HG03575 (cell line): ENCODE measurements at regions not wholly inside any gene's neighbourhood (a gene's known extent, or its start where the extent isn't known, plus 50 kb on each side); places are given as distances from the start of the nearest gene placed in this dataset.
"Not testable (repeated sequence)": the region's sequence is repeated elsewhere in the genome, so short reads cannot be mapped to it uniquely, and the experiment has no call there.

Experiments
- ATAC-seq: cut with Tn5 transposase; IDR thresholded peaks from one replicate; pipeline ENCODE4 v1.9.1; 2021; ENCODE audit not compliant: unreplicated experiment, insufficient number of reproducible peaks, low FRiP score; ENCODE audit errors: extremely low read depth

DNA sequence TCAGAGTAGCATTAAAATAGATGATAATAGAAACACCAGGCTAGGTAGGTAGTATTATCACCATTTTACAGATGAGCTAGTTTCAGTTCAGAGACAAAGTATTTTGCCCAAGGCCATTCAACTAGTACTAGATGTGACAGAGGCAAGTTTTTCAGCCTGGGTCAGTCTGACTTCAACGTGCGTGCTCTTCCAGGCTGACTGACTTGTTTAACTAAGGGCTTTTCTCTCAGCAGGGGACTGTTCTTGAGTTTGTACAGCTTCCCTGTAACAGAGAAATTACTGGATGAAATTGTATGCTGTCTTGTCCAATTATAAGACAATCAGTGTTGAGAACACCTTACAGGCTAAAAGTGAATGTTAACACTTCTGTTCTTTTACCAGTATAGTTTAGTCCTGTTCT lies 333.5 kb upstream of the MAN1A1 start:
- no peak for ATAC-seq

DNA sequence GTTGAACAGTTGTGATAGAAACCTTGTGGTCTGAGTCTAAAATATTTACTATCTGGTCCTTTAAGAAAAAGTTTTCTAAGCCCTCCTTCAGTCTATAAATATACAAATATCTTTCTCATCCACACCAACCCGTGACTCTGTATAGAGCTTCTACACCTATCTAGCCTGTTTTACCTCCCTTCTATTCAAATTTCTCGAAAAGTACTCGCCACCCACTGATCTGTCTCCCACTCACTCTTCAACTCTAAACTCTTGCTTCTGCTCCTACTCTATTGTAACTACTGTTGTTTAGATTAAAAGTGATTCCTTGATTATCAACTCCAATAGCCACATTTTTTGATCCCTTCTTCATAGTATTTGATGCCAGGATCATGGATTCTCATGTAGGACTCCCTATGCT lies 329.4 kb upstream of the MAN1A1 start:
- ATAC-seq = no peak

DNA sequence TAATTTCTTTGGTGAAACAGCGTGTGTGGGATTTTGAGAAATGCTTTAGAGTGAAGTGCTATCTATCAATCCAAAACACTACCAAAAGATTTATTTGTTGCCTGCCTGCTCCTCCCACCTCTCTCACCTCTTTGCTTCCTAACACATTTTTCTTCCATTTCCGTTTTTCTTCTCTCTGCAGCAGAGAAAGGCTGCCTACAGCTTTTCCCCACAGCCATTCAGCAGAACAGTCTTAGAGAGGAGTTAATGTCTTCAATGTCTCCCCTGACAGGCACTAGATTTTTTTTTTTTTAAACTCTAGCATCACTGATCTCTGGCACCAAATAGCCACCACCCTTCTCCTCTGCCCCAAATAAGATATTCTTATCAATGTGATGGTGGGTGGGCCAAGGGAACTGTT lies 327.8 kb upstream of the MAN1A1 start:
- ATAC-seq = no peak

DNA sequence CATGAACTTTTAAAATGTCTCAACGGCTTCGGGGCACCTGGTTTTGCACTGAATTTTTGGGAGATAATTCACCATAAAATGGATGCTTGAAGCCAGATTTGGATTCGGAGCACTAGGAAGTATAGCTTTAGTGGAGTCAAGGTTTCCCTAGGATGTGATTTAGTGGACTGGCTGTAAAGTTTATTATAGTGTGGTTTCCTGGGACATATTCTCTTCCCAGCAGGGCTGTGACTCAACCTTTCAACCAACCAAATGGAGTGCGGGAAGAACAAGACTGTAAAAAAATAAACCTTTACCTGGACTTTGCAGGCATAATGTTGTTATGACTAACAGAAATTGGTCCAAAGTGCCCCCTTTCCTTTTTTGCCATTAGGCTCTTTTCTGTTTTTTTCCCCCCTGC lies 327.4 kb upstream of the MAN1A1 start:
- ATAC-seq = no peak

DNA sequence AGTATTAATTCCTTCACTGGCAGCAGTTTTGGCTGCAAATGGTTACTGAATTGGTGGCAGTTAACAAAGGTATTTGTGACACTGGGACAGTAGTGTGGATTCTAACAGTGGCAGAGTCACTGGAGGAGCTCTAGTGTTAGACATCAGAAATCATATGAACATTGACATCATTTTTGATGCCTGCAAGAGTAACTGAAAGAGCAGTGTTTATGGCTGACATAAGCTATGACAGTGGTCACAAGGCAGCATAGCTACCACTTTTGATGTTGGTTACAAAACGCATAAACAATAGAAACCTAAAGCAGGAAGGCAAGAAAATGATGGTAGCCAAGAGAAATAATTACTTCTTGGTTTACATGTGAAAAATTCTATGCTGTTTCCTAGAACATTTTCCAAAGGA lies 326.7 kb upstream of the MAN1A1 start:
- no peak for ATAC-seq

DNA sequence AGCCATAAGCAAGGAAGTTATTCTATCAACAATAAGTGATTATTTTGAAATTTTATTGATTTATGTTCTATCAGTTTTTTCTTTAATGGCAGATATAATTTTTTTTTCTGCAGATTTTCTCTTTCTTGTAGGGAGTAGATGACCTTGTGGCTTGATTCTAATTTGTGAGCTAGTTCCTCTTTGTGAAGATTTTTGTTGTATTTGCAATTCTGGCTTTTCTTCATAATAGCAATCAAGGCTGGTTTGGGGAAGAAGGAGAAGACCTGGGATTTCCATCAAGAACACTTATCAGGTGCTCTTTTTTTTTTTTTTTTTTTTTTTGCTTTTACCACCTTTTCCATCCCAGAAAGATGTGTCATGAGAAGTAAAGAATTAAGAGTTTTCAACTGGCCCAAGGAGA lies 324.2 kb upstream of the MAN1A1 start:
- no peak for ATAC-seq

DNA sequence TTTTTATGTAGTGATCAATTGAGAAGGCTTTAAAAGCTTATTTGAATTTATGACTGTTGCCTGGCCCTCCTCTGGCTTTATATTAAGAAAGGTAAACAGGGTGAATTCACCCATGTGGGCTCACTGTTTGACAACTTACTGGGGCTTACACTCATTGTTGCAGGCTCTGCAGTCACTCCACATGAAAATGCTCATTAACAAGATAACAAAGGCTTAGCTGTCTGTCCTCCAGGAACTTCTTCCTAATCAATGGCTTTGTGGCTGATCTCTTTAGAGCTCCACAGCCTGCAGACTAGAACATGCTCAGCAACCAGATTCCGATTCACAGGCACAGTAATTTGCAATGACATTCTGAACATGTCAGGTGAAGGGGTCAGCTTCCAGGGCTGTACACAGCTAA lies 323.2 kb upstream of the MAN1A1 start:
- ATAC-seq = no peak

DNA sequence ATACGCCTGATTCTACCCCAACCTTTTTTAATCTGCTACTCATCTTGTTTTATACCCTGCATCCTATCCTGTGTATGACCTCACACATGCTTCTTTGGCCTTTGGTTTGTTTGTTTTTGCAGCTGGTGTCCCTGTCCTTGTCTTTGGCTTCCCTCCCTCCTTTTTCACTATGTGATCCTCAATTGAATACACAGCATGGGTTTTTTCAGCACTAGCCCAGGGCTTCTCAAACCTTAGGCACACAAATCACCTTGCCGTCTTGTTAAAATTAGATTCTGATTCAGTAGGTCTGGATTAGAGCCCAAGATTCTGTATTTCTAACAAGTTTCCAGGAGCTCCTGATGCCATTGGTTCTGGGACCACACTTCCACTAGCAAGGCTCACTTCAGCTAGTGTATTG lies 321.5 kb upstream of the MAN1A1 start:
- ATAC-seq = no peak

DNA sequence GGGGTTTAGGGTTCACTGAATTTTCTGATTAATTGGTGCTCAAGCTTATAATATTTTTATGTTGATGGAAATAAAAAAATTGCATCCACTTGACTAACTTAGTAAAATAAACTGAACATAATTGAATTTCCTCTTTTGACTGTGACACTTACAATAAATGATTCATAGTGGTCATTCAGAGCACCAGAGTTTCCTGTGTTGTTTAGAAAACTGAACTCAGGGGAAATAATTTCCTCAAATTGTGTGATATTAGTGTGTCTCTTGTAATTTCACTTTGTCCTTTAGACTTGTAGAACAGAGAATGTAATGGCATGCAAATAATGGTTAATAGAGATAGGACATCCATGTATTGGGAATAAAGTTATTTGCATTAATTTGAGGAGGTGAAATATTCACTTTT lies 319.7 kb upstream of the MAN1A1 start:
- no peak for ATAC-seq

DNA sequence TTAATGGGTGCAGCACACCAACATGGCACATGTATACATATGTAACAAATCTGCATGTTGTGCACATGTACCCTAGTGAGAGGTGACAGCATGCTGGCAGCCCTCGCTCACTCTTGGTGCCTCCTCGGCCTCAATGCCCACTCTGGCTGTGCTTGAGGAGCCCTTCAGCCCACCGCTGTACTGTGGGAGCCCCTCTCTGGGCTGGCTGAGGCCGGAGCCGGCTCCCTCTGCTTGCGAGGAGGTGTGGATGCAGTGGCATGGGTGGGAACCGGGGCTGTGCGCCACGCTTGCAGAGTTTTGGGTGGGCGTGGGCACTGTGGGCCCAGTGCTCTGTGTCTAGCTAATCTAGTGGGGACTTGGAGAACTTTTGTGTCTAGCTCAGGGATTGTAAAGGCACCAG lies 315.9 kb upstream of the MAN1A1 start:
- ATAC-seq = not testable (repeated sequence)

DNA sequence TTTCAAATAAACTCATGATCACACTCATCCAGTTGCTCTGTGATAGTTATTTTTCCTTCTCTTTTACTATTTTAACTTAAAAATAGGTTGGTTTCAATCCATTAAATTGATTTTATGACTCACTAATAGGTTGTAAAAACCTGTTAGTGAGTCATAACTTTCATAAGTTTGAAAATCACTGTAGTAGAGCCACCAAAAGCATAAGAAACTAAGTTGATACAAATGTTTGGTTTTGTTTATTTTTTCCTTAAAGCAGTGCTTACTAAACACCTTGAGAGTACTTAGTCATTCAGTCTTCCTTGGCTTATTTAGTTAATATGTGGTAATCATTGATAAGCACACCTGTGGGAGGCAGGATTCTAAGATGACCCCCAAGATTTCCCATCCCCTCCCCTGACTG lies 312.1 kb upstream of the MAN1A1 start:
- ATAC-seq = no peak

DNA sequence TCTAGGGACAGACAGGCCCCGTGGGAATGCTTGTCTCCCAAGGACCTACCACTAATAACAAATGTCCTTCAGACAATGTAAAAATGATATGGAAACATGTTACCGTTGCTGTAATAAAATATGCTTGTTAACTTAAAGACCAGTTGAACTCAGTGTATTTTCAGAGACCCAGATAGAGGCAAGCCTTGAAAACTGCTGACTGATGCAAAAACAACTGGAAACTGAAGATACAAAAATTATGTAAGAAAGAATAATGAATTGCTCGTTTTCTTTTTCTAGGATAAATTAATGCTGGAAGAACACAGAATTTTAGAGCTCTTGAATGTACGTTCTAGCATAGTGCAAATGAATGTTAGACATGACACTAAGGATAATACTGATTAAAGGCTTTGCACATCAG lies 311.5 kb upstream of the MAN1A1 start:
- no peak for ATAC-seq

DNA sequence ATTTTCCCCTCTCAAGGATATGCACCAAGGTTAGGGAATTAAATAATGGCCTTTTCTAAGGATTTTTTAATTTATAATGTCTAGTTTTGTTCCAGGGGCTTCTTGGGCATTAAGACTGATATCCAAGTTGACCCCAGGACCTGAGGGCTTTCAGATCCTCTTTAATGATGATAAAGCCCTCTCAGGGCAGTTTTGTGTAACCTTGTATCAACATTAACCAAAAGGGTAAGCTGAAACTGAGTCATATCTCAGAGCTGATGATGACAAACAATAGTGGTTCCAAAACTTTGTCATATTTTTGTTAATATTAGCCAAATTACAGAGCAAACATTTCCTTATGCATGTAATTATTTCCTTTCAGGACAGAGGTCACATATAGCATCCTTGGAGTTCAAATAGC lies 309.4 kb upstream of the MAN1A1 start:
- ATAC-seq = no peak

DNA sequence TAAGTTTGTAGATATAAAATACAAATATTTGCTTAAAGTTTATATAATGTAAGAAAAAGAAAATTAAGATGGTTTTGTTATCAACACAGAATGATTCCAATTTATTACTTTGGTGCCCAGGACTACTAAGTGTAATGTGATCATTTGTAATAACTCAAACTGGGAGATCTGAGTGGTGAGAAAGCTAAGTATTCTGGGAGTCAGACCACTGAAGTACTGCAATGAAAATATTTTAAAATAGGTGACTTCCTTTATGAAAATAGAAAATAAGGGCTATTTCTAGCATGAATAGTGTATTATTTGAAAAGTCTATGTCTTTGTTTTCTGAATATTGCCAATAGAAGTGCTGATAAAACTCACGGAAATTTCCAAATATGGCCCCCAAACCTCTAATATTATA lies 305.6 kb upstream of the MAN1A1 start:
- ATAC-seq = no peak

DNA sequence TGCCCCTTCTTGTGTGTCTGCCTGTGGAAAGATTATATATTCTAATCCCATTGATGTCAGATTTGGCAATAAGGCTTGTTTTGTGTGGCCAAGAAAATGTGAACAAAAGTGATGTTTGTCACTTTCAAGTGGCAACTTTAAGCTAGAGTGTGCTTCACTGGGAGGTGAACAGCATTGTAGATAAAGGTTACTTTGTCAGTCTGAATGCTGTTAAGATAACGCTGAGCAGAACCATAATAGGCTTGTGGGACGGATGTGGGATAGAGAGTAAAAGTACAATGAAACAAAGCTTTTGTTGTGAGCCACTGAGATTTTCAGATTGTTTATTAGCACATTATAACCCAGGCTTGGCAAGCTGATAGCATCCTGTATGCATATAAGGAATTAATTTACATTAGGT lies 303.8 kb upstream of the MAN1A1 start:
- ATAC-seq = no peak

DNA sequence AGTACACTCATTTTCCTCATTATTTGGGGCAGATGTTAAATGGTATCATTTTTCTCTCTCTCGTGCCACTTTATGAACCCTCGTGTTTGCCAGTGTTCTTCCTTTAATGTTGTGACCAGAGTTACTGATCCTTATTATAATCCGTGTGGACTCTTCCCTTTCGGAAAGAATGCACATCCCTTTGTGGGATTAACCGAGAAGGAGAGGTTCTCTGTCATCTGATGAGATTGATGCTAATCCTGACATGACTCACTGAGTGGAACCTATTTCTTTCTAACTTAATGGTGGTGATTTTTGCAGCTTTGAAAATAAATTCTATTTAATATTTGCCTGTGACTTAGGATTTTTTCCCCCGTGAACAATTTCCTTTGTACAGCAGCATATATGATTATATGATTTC lies 300.0 kb upstream of the MAN1A1 start:
- ATAC-seq = no peak

DNA sequence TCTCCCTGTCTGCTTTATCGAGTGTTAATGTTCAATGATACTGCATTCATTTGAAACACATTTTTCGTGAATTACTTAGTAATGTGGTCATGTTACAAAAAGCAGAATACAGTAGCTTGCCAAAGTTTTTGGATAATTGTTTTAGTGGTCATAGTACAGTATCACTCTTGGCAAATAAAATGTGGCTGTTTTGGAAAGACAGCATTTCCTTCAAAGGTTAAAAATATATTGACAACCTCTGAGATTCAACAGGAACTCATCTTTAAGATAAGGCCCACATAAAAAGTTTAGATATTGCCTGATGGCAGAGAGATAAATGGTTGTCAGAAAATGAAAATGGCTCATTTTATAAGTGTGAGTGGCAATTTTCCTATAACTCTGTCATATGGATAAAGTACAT lies 297.7 kb upstream of the MAN1A1 start:
- ATAC-seq = no peak

DNA sequence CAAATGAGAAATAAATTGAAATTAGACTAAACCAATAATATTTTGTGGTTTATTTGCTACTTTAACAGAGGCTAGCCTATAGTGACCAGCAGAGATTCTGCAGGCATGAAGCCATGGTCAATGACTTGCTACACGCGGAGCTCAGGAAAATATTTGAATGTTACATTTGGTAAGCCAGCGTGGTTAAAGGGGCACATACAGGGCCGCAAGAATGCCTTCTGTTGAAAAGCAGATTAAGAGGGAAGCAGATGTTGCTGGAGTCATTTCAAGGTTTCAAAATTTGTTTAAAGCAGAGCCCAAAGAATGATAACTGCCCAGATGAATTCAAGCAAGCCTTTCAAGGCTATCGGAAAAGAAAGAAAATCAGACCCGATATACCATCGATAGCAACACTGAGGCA lies 294.3 kb upstream of the MAN1A1 start:
- ATAC-seq = no peak

DNA sequence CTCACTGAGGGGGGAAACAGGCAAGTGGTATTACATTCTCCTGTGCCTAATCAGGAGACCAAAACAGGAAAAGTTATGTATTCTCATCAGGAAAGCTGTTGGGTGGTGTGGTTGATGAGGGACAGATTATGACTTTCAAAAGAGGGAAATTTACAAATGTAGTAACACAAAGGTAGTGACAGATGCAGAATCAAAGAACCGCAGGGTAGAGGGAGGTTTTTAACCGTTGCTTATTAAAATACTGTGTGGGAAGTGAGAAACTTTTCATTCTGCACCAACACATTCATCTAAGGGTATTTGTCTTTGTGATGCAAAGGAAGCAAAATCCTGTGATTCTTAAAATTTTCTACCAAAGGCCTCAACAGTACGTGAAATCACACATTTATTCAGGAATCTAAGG lies 288.2 kb upstream of the MAN1A1 start:
- ATAC-seq = no peak

DNA sequence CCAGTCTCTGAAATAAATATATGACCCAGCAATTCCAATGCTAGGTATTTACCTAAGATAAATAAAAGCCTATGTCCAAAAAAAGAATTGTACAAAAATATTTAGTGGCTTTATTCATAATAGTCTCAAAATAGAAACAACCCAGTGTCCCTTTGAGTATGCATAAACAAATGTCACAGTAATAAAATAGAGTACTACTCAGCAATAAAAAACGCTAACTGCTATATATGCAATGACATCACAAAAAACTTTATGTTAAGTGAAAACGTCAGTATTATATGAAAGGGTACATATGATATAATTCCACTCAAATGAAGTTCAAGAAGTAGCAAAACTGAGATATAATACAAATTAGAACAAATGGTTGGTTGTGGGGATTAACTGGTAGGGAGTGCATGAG lies 286.5 kb upstream of the MAN1A1 start:
- no peak for ATAC-seq

DNA sequence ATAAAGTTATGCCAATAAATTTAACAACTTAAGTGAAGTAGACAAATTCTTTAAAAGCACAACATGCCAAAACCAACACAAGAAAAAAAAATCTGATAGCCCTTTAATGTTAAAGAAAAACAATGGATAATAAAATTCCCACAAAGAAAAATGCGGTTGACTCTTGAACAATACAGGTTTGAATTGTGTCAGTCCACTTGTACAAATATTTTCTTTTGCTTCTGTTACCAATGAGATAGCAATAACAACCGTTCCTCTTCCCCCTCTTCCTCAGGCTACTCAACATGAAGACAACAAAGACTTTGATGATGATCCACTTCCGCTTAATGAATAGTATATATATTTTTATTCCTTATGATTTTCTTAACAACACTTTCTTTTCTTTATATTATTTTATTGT lies 283.9 kb upstream of the MAN1A1 start:
- no peak for ATAC-seq

DNA sequence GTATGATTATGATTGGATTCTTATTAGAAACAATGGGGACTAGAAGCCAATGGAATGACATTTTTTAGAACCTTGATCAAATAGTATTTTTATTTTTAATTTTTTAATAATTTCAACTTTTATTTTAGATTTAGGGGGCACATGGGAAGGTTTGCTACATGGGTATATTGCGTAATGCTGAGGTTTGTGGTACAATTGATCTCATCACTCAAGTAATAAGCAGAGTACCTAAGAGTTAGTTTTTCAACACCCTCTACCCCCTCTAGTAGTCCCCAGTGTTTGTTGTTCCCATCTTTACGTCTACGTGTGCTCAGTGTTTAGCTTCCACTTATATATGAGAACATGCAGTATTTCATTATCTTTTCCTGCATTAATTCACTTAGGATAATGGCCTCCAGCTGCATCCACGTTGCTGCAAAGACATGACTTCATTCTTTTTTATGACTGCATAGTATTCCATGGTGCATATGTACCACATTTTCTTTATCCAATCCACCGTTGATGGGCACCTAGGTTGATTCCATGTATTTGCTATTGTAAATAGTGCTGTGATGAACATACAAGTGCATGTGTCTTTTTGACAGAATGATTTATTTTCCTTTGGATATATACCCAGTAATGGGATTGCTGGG lies 281.1 kb upstream of the MAN1A1 start:
- ATAC-seq = no peak
